Subcutaneous abdominal adipose tissue (tissue), 5 donors: ENCODE measurements at regions not wholly inside any gene's neighbourhood (a gene's known extent, or its start where the extent isn't known, plus 50 kb on each side); places are given as distances from the start of the nearest gene placed in this dataset.

Source experiments
- H3K27ac ChIP-seq: one replicate; pipeline ENCODE4 v1.7.0; 2013; ENCODE audit warnings: low read depth, mild to moderate bottlenecking, inconsistent platforms, low read length, moderate library complexity
- H3K27me3 ChIP-seq, 5 donors: one replicate each; pipeline ENCODE4 v1.7.0; 2013; ENCODE audit warnings: low read length in 5 of 5, inconsistent platforms in 1 of 5; ENCODE audit not compliant: control insufficient read depth in 5 of 5, insufficient read depth in 4 of 5
- H3K36me3 ChIP-seq, 5 donors: one replicate each; pipeline ENCODE4 v1.7.0; 2013; ENCODE audit warnings: low read length in 5 of 5; ENCODE audit not compliant: control insufficient read depth in 5 of 5, insufficient read depth in 5 of 5
- H3K4me1 ChIP-seq, 5 donors: one replicate each; pipeline ENCODE4 v1.7.0; 2013; ENCODE audit warnings: low read length in 5 of 5, mild to moderate bottlenecking in 3 of 5, moderate library complexity in 1 of 5; ENCODE audit not compliant: control insufficient read depth in 5 of 5, insufficient read depth in 5 of 5
- H3K4me3 ChIP-seq, 5 donors: one replicate each; pipeline ENCODE4 v1.7.0; 2013; ENCODE audit warnings: low read length in 5 of 5, low read depth in 1 of 5
- H3K9ac ChIP-seq, 5 donors: one replicate each; pipeline ENCODE4 v1.7.0; 2013; ENCODE audit warnings: low read length in 5 of 5, mild to moderate bottlenecking in 4 of 5, moderate library complexity in 3 of 5
- H3K9me3 ChIP-seq, 5 donors: one replicate each; pipeline ENCODE4 v1.7.0; 2013; ENCODE audit warnings: low read length in 5 of 5; ENCODE audit not compliant: control insufficient read depth in 5 of 5
- donor health status: healthy.
- donor health status: healthy.
- donor health status: healthy.
- donor health status: healthy.
- donor health status: healthy.

DNA sequence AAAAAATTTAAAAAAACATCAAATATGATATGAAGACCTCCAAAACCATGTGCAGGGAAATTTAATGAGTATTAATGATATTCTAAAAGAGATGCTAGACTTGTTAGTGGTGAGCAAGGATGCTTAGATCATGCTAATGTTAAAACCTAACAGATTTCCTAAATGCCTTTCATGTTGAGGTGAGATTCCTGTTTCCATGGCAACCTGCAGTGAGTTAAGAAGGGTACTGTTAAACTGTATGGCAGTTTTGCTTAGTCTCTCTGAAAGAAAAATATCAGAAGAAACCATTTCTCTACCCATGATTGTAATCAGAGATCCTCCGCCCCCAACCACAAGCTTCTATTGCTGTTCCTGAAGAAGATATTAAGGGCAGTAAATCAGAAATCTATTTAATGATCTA lies 321.6 kb upstream of the LRRC7 start:
- Histone ChIP-seq H3K9me3 (no peaks in the 10 kb centered on the region), H3K9ac (no peak overlapping the region), H3K4me1 (peaks cover 0 to 9% (median 0%) of the 10 kb centered on the region in 5 donors), H3K36me3 (no peaks in the 10 kb centered on the region), H3K27ac (no peak overlapping the region), H3K27me3 (no peaks in the 10 kb centered on the region), H3K4me3 (no peak overlapping the region)

DNA sequence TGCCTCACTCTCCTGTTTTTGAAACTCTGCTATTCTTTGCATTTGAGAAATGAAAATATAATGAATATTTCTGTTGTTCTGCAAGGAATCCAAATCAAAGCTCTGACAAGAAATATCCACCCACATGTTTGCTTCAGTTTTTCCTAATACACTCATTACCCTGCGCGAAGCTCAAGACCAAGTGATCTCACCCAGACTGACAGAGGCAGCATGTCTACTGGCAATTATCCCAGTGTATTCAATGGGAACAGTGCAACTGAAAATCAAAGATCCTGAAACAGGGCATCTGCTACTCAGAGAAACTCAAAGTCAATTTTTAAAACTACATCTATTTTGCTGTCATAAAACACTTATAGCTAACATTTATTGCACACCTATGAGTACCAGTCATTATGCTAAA lies 321.0 kb upstream of the LRRC7 start:
- Histone ChIP-seq H3K9me3 (no peaks in the 10 kb centered on the region), H3K9ac (no peak overlapping the region), H3K27me3 (no peaks in the 10 kb centered on the region), H3K36me3 (no peaks in the 10 kb centered on the region), H3K4me3 (no peak overlapping the region), H3K27ac (no peak overlapping the region), H3K4me1 (peaks cover 0 to 9% (median 0%) of the 10 kb centered on the region in 5 donors)

DNA sequence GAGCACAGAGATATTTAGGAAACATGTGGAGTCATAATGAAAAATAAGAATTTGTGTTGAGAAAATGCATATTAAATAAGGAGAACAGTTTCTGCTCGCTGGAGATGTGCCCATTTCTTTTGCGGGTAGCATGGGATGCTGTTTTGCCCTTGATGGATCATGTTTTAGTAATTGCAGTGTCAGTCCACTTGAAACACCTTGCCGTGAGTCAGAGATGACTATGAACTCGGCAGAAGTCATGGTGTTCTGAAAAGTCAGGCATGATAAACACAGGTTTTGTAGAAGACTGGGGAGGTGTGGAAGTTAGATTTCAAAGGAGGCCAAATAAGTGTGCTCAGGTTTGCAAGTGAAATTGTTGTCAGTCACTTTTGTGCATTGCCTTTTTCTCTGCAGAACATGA lies 315.0 kb upstream of the LRRC7 start:
- H3K9me3 ChIP-seq = no peaks in the 10 kb centered on the region
- no peaks in the 10 kb centered on the region for H3K27me3 ChIP-seq
- H3K36me3 ChIP-seq = no peaks in the 10 kb centered on the region
- H3K4me1 ChIP-seq = no peaks in the 10 kb centered on the region
- H3K4me3 ChIP-seq = no peak overlapping the region
- no peak overlapping the region for H3K9ac ChIP-seq
- H3K27ac ChIP-seq = no peak overlapping the region

DNA sequence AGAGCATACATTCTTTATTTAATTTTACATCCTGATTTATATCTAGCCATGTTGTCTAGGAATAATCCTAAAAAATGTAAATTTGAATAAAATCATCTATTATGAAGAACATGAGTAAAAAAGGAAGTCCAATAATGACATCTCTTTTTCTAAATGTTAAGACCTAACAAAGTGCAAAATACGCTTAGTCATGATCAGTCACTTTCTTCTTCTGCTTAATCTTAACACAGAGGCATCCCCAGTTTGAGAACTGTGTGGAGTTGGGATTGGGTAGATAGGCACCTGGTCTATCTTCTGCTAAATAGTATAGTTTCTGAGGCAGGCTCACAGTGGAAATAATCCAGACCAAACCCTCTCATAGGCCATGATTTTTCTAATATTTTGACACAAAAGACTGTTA lies 311.7 kb upstream of the LRRC7 start:
- no peak overlapping the region for H3K4me3 ChIP-seq
- no peaks in the 10 kb centered on the region for H3K4me1 ChIP-seq
- H3K27me3 ChIP-seq = no peaks in the 10 kb centered on the region
- no peaks in the 10 kb centered on the region for H3K9me3 ChIP-seq
- no peak overlapping the region for H3K9ac ChIP-seq
- H3K27ac ChIP-seq = no peak overlapping the region
- no peaks in the 10 kb centered on the region for H3K36me3 ChIP-seq

DNA sequence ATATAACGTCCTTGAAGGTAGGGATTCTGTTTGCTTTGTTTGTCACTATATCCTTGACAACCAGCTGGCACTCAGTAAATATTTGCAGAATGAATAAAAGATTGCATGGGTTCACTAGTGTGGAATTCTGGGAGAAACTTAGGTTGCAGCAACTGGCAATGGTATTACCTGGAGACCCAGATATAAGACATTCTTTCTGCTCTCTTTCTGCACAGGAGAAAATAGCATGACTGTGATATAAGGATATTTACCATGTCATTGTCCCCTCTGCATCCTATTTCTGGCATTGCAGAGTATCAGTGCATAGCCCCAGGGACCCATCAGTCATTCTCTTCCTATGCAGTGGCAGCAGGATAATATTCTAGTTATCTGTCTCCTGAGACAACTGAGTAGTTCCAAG lies 308.9 kb upstream of the LRRC7 start:
- Histone ChIP-seq H3K9ac (no peak overlapping the region), H3K9me3 (no peaks in the 10 kb centered on the region), H3K36me3 (no peaks in the 10 kb centered on the region), H3K4me3 (no peak overlapping the region), H3K27ac (no peak overlapping the region), H3K27me3 (no peaks in the 10 kb centered on the region), H3K4me1 (peaks cover 0 to under 1% (median under 1%) of the 10 kb centered on the region in 5 donors)

DNA sequence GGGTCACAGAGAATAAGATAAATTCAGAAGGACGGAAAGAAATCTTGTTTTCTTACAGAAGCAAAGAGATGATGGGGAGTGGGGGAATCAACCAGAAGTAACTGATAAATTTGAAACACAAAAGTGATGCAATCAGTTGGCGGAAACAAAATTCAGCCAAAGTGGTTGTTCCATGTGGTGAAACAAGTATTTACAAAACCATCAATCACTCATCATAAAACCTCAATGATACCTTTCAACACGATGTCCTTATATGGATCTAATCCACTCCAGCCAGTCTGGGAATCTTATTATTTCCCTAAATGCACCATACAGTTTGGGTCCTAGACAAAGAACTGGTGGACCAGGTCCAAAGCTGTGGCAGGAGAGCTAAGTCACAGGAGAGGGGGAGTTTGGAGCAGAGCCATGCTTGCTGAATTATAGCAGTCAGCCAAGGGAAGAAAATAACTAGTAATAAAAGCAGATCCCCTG lies 303.8 kb upstream of the LRRC7 start:
- H3K4me3 ChIP-seq = no peak overlapping the region
- H3K27ac ChIP-seq = no peak overlapping the region
- H3K36me3 ChIP-seq = no peaks in the 10 kb centered on the region
- H3K4me1 ChIP-seq = peaks cover 0 to 10% (median 8%) of the 10 kb centered on the region in 5 donors
- H3K9me3 ChIP-seq = no peaks in the 10 kb centered on the region
- H3K9ac ChIP-seq = no peak overlapping the region
- no peaks in the 10 kb centered on the region for H3K27me3 ChIP-seq

DNA sequence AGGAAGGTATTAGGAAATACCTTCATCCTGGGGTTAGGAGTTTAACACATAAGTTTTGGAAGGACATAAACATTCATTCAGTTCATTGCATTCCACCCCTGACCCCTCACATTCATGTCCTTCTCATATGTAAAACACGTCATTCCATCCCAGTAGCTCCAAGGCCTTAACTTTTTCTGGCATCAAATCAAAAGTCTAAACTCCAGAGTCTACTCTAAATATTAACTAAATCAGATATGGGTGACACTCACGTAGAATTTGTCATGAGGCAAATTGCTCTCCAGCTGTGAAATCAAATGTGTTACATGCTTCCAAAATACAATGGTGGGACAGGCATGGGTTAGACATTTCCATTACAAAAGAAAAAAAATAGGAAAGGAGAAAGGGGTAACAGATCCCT lies 298.2 kb upstream of the LRRC7 start:
- Histone ChIP-seq H3K9ac (no peak overlapping the region), H3K9me3 (no peaks in the 10 kb centered on the region), H3K36me3 (no peaks in the 10 kb centered on the region), H3K4me1 (peaks cover 0 to 14% (median 2%) of the 10 kb centered on the region in 5 donors), H3K27ac (no peak overlapping the region), H3K27me3 (no peaks in the 10 kb centered on the region), H3K4me3 (no peak overlapping the region)

DNA sequence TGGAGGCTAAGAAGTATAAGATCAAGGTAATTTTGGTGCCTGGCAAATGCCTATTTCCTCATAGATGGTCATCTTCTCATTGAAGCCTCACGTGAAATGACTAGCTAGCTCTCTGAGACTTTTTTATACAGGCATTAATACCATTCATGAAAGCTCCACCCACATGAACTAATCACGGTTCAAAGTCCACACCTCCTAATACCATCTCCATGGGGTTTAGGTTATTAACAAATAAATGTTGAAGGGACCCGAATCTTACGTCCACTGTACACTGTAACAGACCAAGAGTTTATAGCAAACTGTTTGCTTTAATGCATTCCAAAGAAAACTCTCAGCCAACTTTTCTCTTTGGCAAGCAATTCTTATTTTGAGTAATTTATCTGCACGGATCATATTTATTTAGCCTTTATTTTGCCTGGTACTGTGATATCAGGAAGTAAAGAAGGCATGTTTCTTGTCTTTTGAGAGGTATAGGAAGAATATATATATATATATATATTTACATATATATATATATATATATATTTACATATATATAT lies 296.1 kb upstream of the LRRC7 start:
- Histone ChIP-seq H3K9ac (no peak overlapping the region), H3K4me3 (no peak overlapping the region), H3K27me3 (no peaks in the 10 kb centered on the region), H3K27ac (no peak overlapping the region), H3K9me3 (no peaks in the 10 kb centered on the region), H3K36me3 (no peaks in the 10 kb centered on the region), H3K4me1 (peaks cover 0 to 11% (median 0%) of the 10 kb centered on the region in 5 donors)

DNA sequence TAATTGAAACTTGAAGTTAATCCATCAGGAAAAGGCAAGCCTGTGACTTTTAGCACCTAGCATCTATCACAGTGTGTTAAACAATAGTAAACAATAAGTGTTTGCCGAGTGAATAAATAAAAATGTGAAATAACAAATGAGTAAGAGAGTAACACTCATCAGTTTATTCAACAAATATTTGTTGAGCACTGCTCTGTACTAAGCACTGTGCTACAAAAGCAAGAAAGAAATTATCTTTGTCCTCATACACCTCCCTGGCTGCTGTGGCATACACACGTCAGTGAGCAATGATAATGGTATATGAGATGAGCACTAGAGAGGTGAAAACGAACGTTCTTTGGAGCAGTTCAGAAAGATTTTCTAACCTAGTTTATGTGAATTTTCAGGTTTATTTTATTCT lies 295.0 kb upstream of the LRRC7 start:
- no peak overlapping the region for H3K27ac ChIP-seq
- no peaks in the 10 kb centered on the region for H3K27me3 ChIP-seq
- H3K4me3 ChIP-seq = no peak overlapping the region
- H3K9me3 ChIP-seq = no peaks in the 10 kb centered on the region
- H3K9ac ChIP-seq = no peak overlapping the region
- H3K36me3 ChIP-seq = no peaks in the 10 kb centered on the region
- peaks cover 0 to 11% (median 0%) of the 10 kb centered on the region in 5 donors for H3K4me1 ChIP-seq

DNA sequence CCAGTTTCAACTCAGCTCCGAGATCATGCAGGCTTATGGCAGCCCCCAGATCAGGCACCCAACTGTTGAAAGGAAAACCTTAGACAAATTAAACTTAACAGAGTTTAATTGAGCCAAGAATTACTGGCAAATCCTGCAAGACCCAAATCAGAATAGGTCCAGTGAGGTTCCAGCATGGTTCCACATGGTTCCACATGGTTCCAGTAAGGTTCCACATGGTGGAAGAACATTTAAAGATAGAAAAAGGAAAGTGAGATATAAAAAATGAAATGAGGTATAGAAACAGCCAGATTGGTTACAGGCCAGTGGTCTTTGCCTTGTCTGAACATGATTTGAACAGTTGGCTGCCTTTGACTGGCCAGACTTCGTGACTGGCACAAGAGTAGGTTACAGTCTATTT lies 288.8 kb upstream of the LRRC7 start:
- H3K9ac ChIP-seq = no peak overlapping the region
- no peaks in the 10 kb centered on the region for H3K36me3 ChIP-seq
- no peak overlapping the region for H3K4me3 ChIP-seq
- H3K27me3 ChIP-seq = no peaks in the 10 kb centered on the region
- no peak overlapping the region for H3K27ac ChIP-seq
- H3K4me1 ChIP-seq = no peaks in the 10 kb centered on the region
- no peaks in the 10 kb centered on the region for H3K9me3 ChIP-seq

DNA sequence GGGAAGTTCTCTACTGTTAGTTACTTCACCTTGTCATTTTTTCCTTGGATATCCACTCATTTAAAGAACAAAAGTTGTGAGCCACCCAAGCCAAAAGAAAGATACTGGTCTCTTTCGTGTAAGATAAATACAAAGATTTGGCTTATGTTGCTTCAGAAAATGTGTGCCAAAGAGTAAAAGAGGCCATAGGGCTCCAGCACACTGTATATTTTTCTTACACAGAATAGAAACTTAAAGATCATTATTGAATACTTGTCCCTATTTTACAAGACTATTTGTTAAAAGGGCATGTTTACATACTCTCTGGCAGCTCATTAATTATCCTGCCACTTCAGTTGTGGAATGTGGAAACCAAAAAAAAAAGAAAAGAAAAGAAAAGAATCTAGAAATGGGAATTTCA lies 284.2 kb upstream of the LRRC7 start:
- Histone ChIP-seq H3K4me1 (no peaks in the 10 kb centered on the region), H3K4me3 (no peak overlapping the region), H3K9me3 (no peaks in the 10 kb centered on the region), H3K9ac (no peak overlapping the region), H3K27me3 (no peaks in the 10 kb centered on the region), H3K27ac (no peak overlapping the region), H3K36me3 (no peaks in the 10 kb centered on the region)
